ENCODE measurements at regions not wholly inside any gene's neighbourhood (a gene's known extent, or its start where the extent isn't known, plus 50 kb on each side); places are given as distances from the start of the nearest gene placed in this dataset.
A peak's percentile ranks its signal among the peaks of the same experiment; 100 is the strongest.
"Not testable (repeated sequence)": the region's sequence is repeated elsewhere in the genome, so short reads cannot be mapped to it uniquely, and the experiment has no call there.

- DNase-seq = no peak
These were observed 311.2 kb upstream of the NAALADL2 start for GRCh38 chr3:174547801-174548435.

- no peak for DNase-seq
These were observed 310.1 kb upstream of the NAALADL2 start for GRCh38 chr3:174548841-174549623.

GRCh38 chr3:174581558-174581957 lies 277.6 kb upstream of the NAALADL2 start:
- DNase-seq = no peak

- no peak for DNase-seq
These were observed 275.7 kb upstream of the NAALADL2 start for GRCh38 chr3:174583396-174583795.

GRCh38 chr3:174587137-174587536 lies 272.0 kb upstream of the NAALADL2 start:
- DNase-seq = not testable (repeated sequence)

- DNase-seq = no peak
These were observed 262.6 kb upstream of the NAALADL2 start for GRCh38 chr3:174596447-174596982.

GRCh38 chr3:174598885-174599439 lies 260.2 kb upstream of the NAALADL2 start:
- no peak for DNase-seq

- DNase-seq = no peak
These were observed 246.0 kb upstream of the NAALADL2 start for GRCh38 chr3:174613173-174613572.

- peak; percentile 44 for DNase-seq
These were observed 245.1 kb upstream of the NAALADL2 start for GRCh38 chr3:174614036-174614435.

- no peak for DNase-seq
These were observed 240.6 kb upstream of the NAALADL2 start for GRCh38 chr3:174618368-174619080.

GRCh38 chr3:174619239-174619638 lies 239.9 kb upstream of the NAALADL2 start:
- no peak for DNase-seq

- DNase-seq = no peak
These were observed 239.0 kb upstream of the NAALADL2 start for GRCh38 chr3:174620138-174620537.

GRCh38 chr3:174620855-174621472 lies 238.2 kb upstream of the NAALADL2 start:
- no peak for DNase-seq

- no peak for DNase-seq
These were observed 225.8 kb upstream of the NAALADL2 start for GRCh38 chr3:174633342-174633741.

GRCh38 chr3:174636451-174636850 lies 222.7 kb upstream of the NAALADL2 start:
- no peak for DNase-seq

GRCh38 chr3:174639406-174639805 lies 219.7 kb upstream of the NAALADL2 start:
- DNase-seq = no peak

GRCh38 chr3:174639970-174640369 lies 219.2 kb upstream of the NAALADL2 start:
- DNase-seq = no peak

- no peak for DNase-seq
These were observed 218.2 kb upstream of the NAALADL2 start for GRCh38 chr3:174640932-174641331.

- no peak for DNase-seq
These were observed 214.8 kb upstream of the NAALADL2 start for GRCh38 chr3:174644287-174644686.

- DNase-seq = no peak
These were observed 207.2 kb upstream of the NAALADL2 start for GRCh38 chr3:174651951-174652350.

GRCh38 chr3:174659511-174659910 lies 199.6 kb upstream of the NAALADL2 start:
- no peak for DNase-seq

- DNase-seq = no peak
These were observed 196.5 kb upstream of the NAALADL2 start for GRCh38 chr3:174662653-174663052.

GRCh38 chr3:174667386-174667785 lies 191.7 kb upstream of the NAALADL2 start:
- no peak for DNase-seq

Data from DMS153 (cell line).